ENCODE measurements at regions not wholly inside any gene's neighbourhood (a gene's known extent, or its start where the extent isn't known, plus 50 kb on each side); places are given as distances from the start of the nearest gene placed in this dataset.

- in situ Hi-C loops (cut with HindIII; ENCODE audit: low sequenced_read_pairs): no loop called here
These were observed 150.9 kb downstream of the TBX5 start for GRCh38 chr12:114254998-114255397.

GRCh38 chr12:114253976-114254778 is 151.8 kb downstream of the TBX5 start:
- in situ Hi-C loops (cut with HindIII; ENCODE audit: low sequenced_read_pairs): no loop called here

- in situ Hi-C loops (cut with HindIII; ENCODE audit: low sequenced_read_pairs): no loop called here
These were observed 157.4 kb downstream of the TBX5 start for GRCh38 chr12:114248527-114248926.

GRCh38 chr12:114245555-114245954 is 160.4 kb downstream of the TBX5 start:
- in situ Hi-C loops (cut with HindIII; ENCODE audit: low sequenced_read_pairs): no loop called here

GRCh38 chr12:114241973-114242434 is 163.9 kb downstream of the TBX5 start:
- in situ Hi-C loops (cut with HindIII; ENCODE audit: low sequenced_read_pairs): no loop called here

GRCh38 chr12:114240288-114240687 is 165.7 kb downstream of the TBX5 start:
- in situ Hi-C loops (cut with HindIII; ENCODE audit: low sequenced_read_pairs): no loop called here

- in situ Hi-C loops (cut with HindIII; ENCODE audit: low sequenced_read_pairs): no loop called here
These were observed 167.1 kb downstream of the TBX5 start for GRCh38 chr12:114238808-114239207.

- in situ Hi-C loops (cut with HindIII; ENCODE audit: low sequenced_read_pairs): no loop called here
These were observed 168.7 kb downstream of the TBX5 start for GRCh38 chr12:114237230-114237629.

GRCh38 chr12:114232187-114232586 is 173.8 kb downstream of the TBX5 start:
- in situ Hi-C loops (cut with HindIII; ENCODE audit: low sequenced_read_pairs): no loop called here

- in situ Hi-C loops (cut with HindIII; ENCODE audit: low sequenced_read_pairs): no loop called here
These were observed 176.8 kb downstream of the TBX5 start for GRCh38 chr12:114229150-114229549.

- in situ Hi-C loops (cut with HindIII; ENCODE audit: low sequenced_read_pairs): no loop called here
These were observed 179.6 kb downstream of the TBX5 start for GRCh38 chr12:114226241-114226928.

- in situ Hi-C loops (cut with HindIII; ENCODE audit: low sequenced_read_pairs): no loop called here
These were observed 183.8 kb downstream of the TBX5 start for GRCh38 chr12:114221957-114222630.

GRCh38 chr12:114221136-114221833 is 184.7 kb downstream of the TBX5 start:
- in situ Hi-C loops (cut with HindIII; ENCODE audit: low sequenced_read_pairs): no loop called here

- in situ Hi-C loops (cut with HindIII; ENCODE audit: low sequenced_read_pairs): no loop called here
These were observed 185.6 kb downstream of the TBX5 start for GRCh38 chr12:114220311-114220710.

GRCh38 chr12:114218136-114218535 is 187.8 kb downstream of the TBX5 start:
- in situ Hi-C loops (cut with HindIII; ENCODE audit: low sequenced_read_pairs): no loop called here

- in situ Hi-C loops (cut with HindIII; ENCODE audit: low sequenced_read_pairs): no loop called here
These were observed 190.2 kb downstream of the TBX5 start for GRCh38 chr12:114215746-114216145.

GRCh38 chr12:114213055-114213581 is 192.8 kb downstream of the TBX5 start:
- in situ Hi-C loops (cut with HindIII; ENCODE audit: low sequenced_read_pairs): no loop called here

GRCh38 chr12:114209861-114210260 is 196.1 kb downstream of the TBX5 start:
- in situ Hi-C loops (cut with HindIII; ENCODE audit: low sequenced_read_pairs): no loop called here

GRCh38 chr12:114206525-114206924 is 199.4 kb downstream of the TBX5 start:
- in situ Hi-C loops (cut with HindIII; ENCODE audit: low sequenced_read_pairs): no loop called here

- in situ Hi-C loops (cut with HindIII; ENCODE audit: low sequenced_read_pairs): no loop called here
These were observed 204.2 kb downstream of the TBX5 start for GRCh38 chr12:114201794-114202193.

- in situ Hi-C loops (cut with HindIII; ENCODE audit: low sequenced_read_pairs): no loop called here
These were observed 211.0 kb downstream of the TBX5 start for GRCh38 chr12:114194956-114195355.
